K562 (cell line): ENCODE measurements at regions not wholly inside any gene's neighbourhood (a gene's known extent, or its start where the extent isn't known, plus 50 kb on each side); places are given as distances from the start of the nearest gene placed in this dataset.

Experiments
- ATAC-seq: fragments of 200-7000 bp; cut with Tn5 transposase; 3 replicates; pipeline ENCODE4 v1.9.1; 2020; ENCODE audit warnings: moderate library complexity
- BruUV-seq: library from RNA; stranded (reverse); fragments of 400-500 nt; replicated peaks from 2 replicates; lab custom pipeline; 2021; lab: Mats Ljungman, UMichigan
- CTCF ChIA-PET: fragments of 300-600 bp; formaldehyde crosslinking; extraction: SDS; loops from one replicate; lab custom pipeline; 2021; ENCODE audit warnings: low intra/inter-chr PET ratio; lab: Yijun Ruan, JAX
- POLR2A ChIA-PET: fragments of 300-600, 350-650 bp; sonication (Branson Sonifier 250); formaldehyde crosslinking; extraction: SDS; loops from one replicate; lab custom pipeline; 2021; ENCODE audit warnings: antibody characterized with exemption, inconsistent platforms; lab: Yijun Ruan, JAX
- DNase-seq, 4 experiments: peaks; one replicate each; pipeline versions ENCODE4 v3.0.0 to v3.0.0-alpha.2; 2011 to 2018; ENCODE audit warnings: low spot score in 3 of 4, mixed read lengths in 3 of 4; ENCODE audit errors: extremely low read depth in 1 of 4
- FAIRE-seq: peaks from 2 replicates; lab custom pipeline; 2011; peaks lifted over from hg19 to GRCh38; lab: Jason Lieb, UNC
- H2AFZ ChIP-seq: 2 replicates; pipeline ENCODE4 v1.6.0; 2011; ENCODE audit warnings: low read depth, low read length, control low read depth, inconsistent platforms
- H3K27ac ChIP-seq: fragments of 200-600 bp; 3 replicates; pipeline ENCODE4 v1.8.0; 2011; ENCODE audit warnings: low read depth, mild to moderate bottlenecking, control low read depth, inconsistent platforms, low read length, moderate library complexity, mixed read lengths; ENCODE audit errors: extremely low read depth
- H3K27me3 ChIP-seq, 2 experiments: fragments of 300-600 bp in 1 of 2; 2 replicates in 1 of 2; 3 replicates in 1 of 2; pipeline versions ENCODE4 v1.6.0 to v1.8.0; 2011; ENCODE audit warnings: inconsistent platforms in 2 of 2, low read length in 2 of 2, mild to moderate bottlenecking in 1 of 2, mixed read lengths in 1 of 2, moderate library complexity in 1 of 2; ENCODE audit not compliant: control insufficient read depth in 2 of 2, insufficient read depth in 2 of 2
- H3K36me3 ChIP-seq: fragments of 300-600 bp; 3 replicates; pipeline ENCODE4 v1.8.0; 2011; ENCODE audit warnings: mild to moderate bottlenecking, low read length, inconsistent platforms; ENCODE audit not compliant: control insufficient read depth, insufficient read depth
- H3K4me1 ChIP-seq, 2 experiments: fragments of 200-600 bp in 1 of 2; replicated peaks in 1 of 2; 2 replicates in 1 of 2; 3 replicates in 1 of 2; pipeline versions ENCODE4 v1.5.1 to v1.8.0; 2011; ENCODE audit warnings: inconsistent platforms in 2 of 2, low read length in 2 of 2, mild to moderate bottlenecking in 1 of 2, mixed read lengths in 1 of 2, moderate library complexity in 1 of 2; ENCODE audit not compliant: control insufficient read depth in 2 of 2, insufficient read depth in 2 of 2
- H3K4me2 ChIP-seq: 2 replicates; pipeline ENCODE4 v1.6.1; 2011; ENCODE audit warnings: low read length, control low read depth, inconsistent platforms, mixed read lengths; ENCODE audit not compliant: insufficient read depth
- H3K4me3 ChIP-seq: fragments of 200-600 bp; sonication (generic), shearing (Covaris generic); 2 replicates; pipeline ENCODE4 v1.5.1; 2016; ENCODE audit warnings: control low read depth, inconsistent platforms
- H3K79me2 ChIP-seq: fragments of 200-600 bp; 3 replicates; pipeline ENCODE4 v1.8.0; 2011; ENCODE audit warnings: low read length, inconsistent platforms; ENCODE audit not compliant: control insufficient read depth, insufficient read depth
- H3K9ac ChIP-seq, 2 experiments: 2 replicates each; pipeline versions ENCODE4 v1.6.0 to v1.6.1; 2011; ENCODE audit warnings: low read depth in 2 of 2, low read length in 2 of 2, control low read depth in 1 of 2, inconsistent platforms in 1 of 2, mild to moderate bottlenecking in 1 of 2, mixed read lengths in 1 of 2; ENCODE audit not compliant: insufficient read depth in 1 of 2
- H3K9me1 ChIP-seq: one replicate; pipeline ENCODE4 v1.6.0; 2011; ENCODE audit warnings: inconsistent platforms, mild to moderate bottlenecking, low read length, moderate library complexity; ENCODE audit not compliant: control insufficient read depth, insufficient read depth
- H3K9me3 ChIP-seq: replicated peaks from 2 replicates; pipeline ENCODE4 v1.5.1; 2011; ENCODE audit warnings: low read depth, low read length, inconsistent platforms; ENCODE audit not compliant: control insufficient read depth, insufficient read depth
- H4K20me1 ChIP-seq: replicated peaks from 2 replicates; pipeline ENCODE4 v1.6.1; 2011; ENCODE audit warnings: low read length, inconsistent platforms, mixed read lengths; ENCODE audit not compliant: control insufficient read depth, insufficient read depth
- BRD4 ChIP-seq: fragments of 200-600 bp; sonication (generic); IDR thresholded peaks from 2 replicates; pipeline ENCODE4 v1.6.1; 2017; ENCODE audit warnings: inconsistent platforms
- CUX1 ChIP-seq: fragments of 200-800 bp; sonication (Bioruptor generic); IDR thresholded peaks from 2 replicates; pipeline ENCODE4 v1.6.1; 2016; ENCODE audit warnings: missing genetic modification characterization, missing compliant biosample characterization
- HCFC1 ChIP-seq: IDR thresholded peaks from 2 replicates; pipeline ENCODE4 v1.6.1; 2012; ENCODE audit warnings: low read depth, low read length, improper control_type of control experiment
- HMBOX1 ChIP-seq: sonication (generic); IDR thresholded peaks from 2 replicates; pipeline ENCODE4 v1.6.1; 2016
- POLR3G ChIP-seq: IDR thresholded peaks from 2 replicates; pipeline ENCODE4 v1.6.1; 2011; ENCODE audit not compliant: insufficient read length, insufficient replicate concordance; ENCODE audit errors: extremely low read depth
- PRPF4 ChIP-seq: fragments of 200-400 bp; formaldehyde crosslinking; IDR thresholded peaks from one replicate; pipeline ENCODE4 v1.6.1; 2017; ENCODE audit warnings: low read length, low read depth, mild to moderate bottlenecking; ENCODE audit not compliant: insufficient read depth, poor library complexity, severe bottlenecking
- ZNF239 ChIP-seq: fragments of 250-450 bp; sonication (Bioruptor Pico); IDR thresholded peaks from 2 replicates; pipeline ENCODE4 v1.4.0; 2020; ENCODE audit warnings: mild to moderate bottlenecking
- ZNF398 ChIP-seq: fragments of 250-450 bp; sonication (Bioruptor Pico); IDR thresholded peaks from 2 replicates; pipeline ENCODE4 v1.8.0; 2021; ENCODE audit warnings: moderate library complexity, mild to moderate bottlenecking, inconsistent platforms
- WGBS: fragments of 100-300 bp; shearing (Covaris generic); methylation state at CpG from one replicate; pipeline ENCODE4 v1.1.6; 2016; ENCODE audit warnings: low coverage, mixed read lengths; ENCODE audit not compliant: insufficient coverage; ENCODE audit errors: missing lambda C conversion rate; 5-methylcytosine and 5-hydroxymethylcytosine counted together
- in situ Hi-C: fragments of 300-500 bp; cut with MboI; formaldehyde crosslinking; loops from 4 replicates; pipeline ENCODE4 v1.15.0; 2018; ENCODE audit warnings: inconsistent platforms, mixed read lengths
- intact Hi-C: fragments of 100-400 bp; cut with micrococcal nuclease; formaldehyde crosslinking; loops from 2 replicates; pipeline ENCODE4 v1.14.2; 2022

GRCh38 chr11:29809121-29809520 lies 207.7 kb downstream of the KCNA4 start:
- no peak overlapping the region for H2AFZ ChIP-seq
- ChIA-PET POLR2A (no interaction called here), CTCF (no interaction called here)
- no peak for ATAC-seq
- H3K4me3 ChIP-seq, result no peak overlapping the region
- no peaks in the 10 kb centered on the region for H4K20me1 ChIP-seq
- TF ChIP-seq HMBOX1 (no peak), CUX1 (no peak), HCFC1 (no peak), BRD4 (no peak), ZNF398 (no peak), ZNF239 (CRISPR knock-in tag) (no peak), PRPF4 (no peak), POLR3G (no peak)
- no peaks in the 10 kb centered on the region for H3K9me3 ChIP-seq
- no peak overlapping the region for H3K9ac ChIP-seq
- H3K4me2 ChIP-seq, result no peak overlapping the region
- intact Hi-C loops, result no loop called here
- FAIRE-seq, result no peak
- in situ Hi-C loops, result no loop called here
- H3K27ac ChIP-seq, result no peak overlapping the region
- 2% methylated on average over 3 of the region's 3 CpGs for WGBS
- H3K4me1 ChIP-seq, result no peaks in the 10 kb centered on the region
- no TSS peak for BruUV-seq
- H3K27me3 ChIP-seq, result no peaks in the 10 kb centered on the region
- no peaks in the 10 kb centered on the region for H3K36me3 ChIP-seq
- H3K79me2 ChIP-seq, result no peaks in the 10 kb centered on the region
- no peak for DNase-seq
- no peaks in the 10 kb centered on the region for H3K9me1 ChIP-seq
